ENCODE measurements at regions not wholly inside any gene's neighbourhood (a gene's known extent, or its start where the extent isn't known, plus 50 kb on each side); places are given as distances from the start of the nearest gene placed in this dataset.
"Not testable (repeated sequence)": the region's sequence is repeated elsewhere in the genome, so short reads cannot be mapped to it uniquely, and the experiment has no call there.

- intact Hi-C loops (cut with micrococcal nuclease), result no loop called here
- no peaks in the 10 kb centered on the region for H4K20me1 ChIP-seq (ENCODE audit: insufficient read depth)
- no peak overlapping the region for H2AFZ ChIP-seq (ENCODE audit: low read depth, low read length, poor library complexity, severe bottlenecking)
- H3K9ac ChIP-seq (ENCODE audit: low read length), result no peak overlapping the region
- no peak overlapping the region for H3K4me2 ChIP-seq (ENCODE audit: low read length)
- ChIA-PET POLR2A (no interaction called here), CTCF (no interaction called here), RAD21 (ENCODE audit: low non-redundant PET in 1 of 2, low total read pairs in 2 of 2, uncharacterized antibody in 2 of 2, unreplicated experiment in 2 of 2) (no interaction called here)
- no peak overlapping the region for H3K27ac ChIP-seq (ENCODE audit: low read depth, low read length)
- ATAC-seq (no peak), DNase-seq (ENCODE audit: low read depth, low spot score) (no peak)
- no peaks in the 10 kb centered on the region for H3K9me2 ChIP-seq (ENCODE audit: insufficient read depth)
- no peaks in the 10 kb centered on the region for H3K79me2 ChIP-seq (ENCODE audit: insufficient read depth, low read length)
- H3K4me1 ChIP-seq (ENCODE audit: control insufficient read depth in 1 of 2, insufficient read depth in 2 of 2, low read length in 2 of 2), result no peaks in the 10 kb centered on the region
- no peaks in the 10 kb centered on the region for H3K27me3 ChIP-seq (ENCODE audit: insufficient read depth, low read length)
- TF ChIP-seq JUND (IDR thresholded peaks at IDR 0.05) (no peak), CBX3 (IDR thresholded peaks at IDR 0.05; ENCODE audit: low read depth) (no peak), EZH2phosphoT487 (IDR thresholded peaks at IDR 0.05; ENCODE audit: borderline replicate concordance) (no peak), SRF (IDR thresholded peaks at IDR 0.05; ENCODE audit: low read depth) (no peak), FOSL1 (IDR thresholded peaks at IDR 0.05; ENCODE audit: low read depth) (no peak), POLR2A (IDR thresholded peaks at IDR 0.05; ENCODE audit: borderline replicate concordance, extremely low read depth, insufficient read depth, insufficient read length) (no peak), TCF7L2 (IDR thresholded peaks at IDR 0.05; ENCODE audit: borderline replicate concordance, extremely low read depth, insufficient read depth, insufficient read length) (no peak), RAD21 (IDR thresholded peaks at IDR 0.05; ENCODE audit: low read depth) (no peak), ZBTB33 (IDR thresholded peaks at IDR 0.05; ENCODE audit: extremely low read depth, insufficient replicate concordance, low read length) (no peak), ZFX (IDR thresholded peaks at IDR 0.05) (no peak)
- H3K9me3 ChIP-seq (ENCODE audit: control insufficient read depth in 1 of 2, insufficient read depth in 1 of 2, low read depth in 1 of 2, low read length in 2 of 2), result peaks cover 11 to 26% of the 10 kb centered on the region in 2 experiments; a peak in 3 of 4 replicates
- no peak overlapping the region for H3K4me3 ChIP-seq (replicated peaks in 1 of 2; ENCODE audit: low read depth in 1 of 2, low read length in 2 of 2)
- H3K36me3 ChIP-seq (ENCODE audit: control insufficient read depth in 1 of 2, insufficient read depth in 2 of 2, low read length in 2 of 2), result no peaks in the 10 kb centered on the region
- BruUV-seq (replicated peaks), result no TSS peak
These were observed 993.5 kb upstream of the DDX18 start for GRCh38 chr2:116820986-116821385.

GRCh38 chr2:116829543-116829942 lies 984.9 kb upstream of the DDX18 start:
- H3K4me3 ChIP-seq (replicated peaks in 1 of 2; ENCODE audit: low read depth in 1 of 2, low read length in 2 of 2); DNase-seq (ENCODE audit: low read depth, low spot score); H3K4me2 ChIP-seq (ENCODE audit: low read length); CTCF ChIA-PET; H3K9ac ChIP-seq (ENCODE audit: low read length); H4K20me1 ChIP-seq (ENCODE audit: insufficient read depth); H3K9me2 ChIP-seq (ENCODE audit: insufficient read depth); H3K27ac ChIP-seq (ENCODE audit: low read depth, low read length); RAD21 ChIA-PET (ENCODE audit: low non-redundant PET in 1 of 2, low total read pairs in 2 of 2, uncharacterized antibody in 2 of 2, unreplicated experiment in 2 of 2); POLR2A ChIA-PET; intact Hi-C loops (cut with micrococcal nuclease); H3K4me1 ChIP-seq (ENCODE audit: control insufficient read depth in 1 of 2, insufficient read depth in 2 of 2, low read length in 2 of 2); BruUV-seq (replicated peaks); H3K79me2 ChIP-seq (ENCODE audit: insufficient read depth, low read length); H2AFZ ChIP-seq (ENCODE audit: low read depth, low read length, poor library complexity, severe bottlenecking); H3K27me3 ChIP-seq (ENCODE audit: insufficient read depth, low read length); ATAC-seq; H3K36me3 ChIP-seq (ENCODE audit: control insufficient read depth in 1 of 2, insufficient read depth in 2 of 2, low read length in 2 of 2): not testable (repeated sequence)
- H3K9me3 ChIP-seq (ENCODE audit: control insufficient read depth in 1 of 2, insufficient read depth in 1 of 2, low read depth in 1 of 2, low read length in 2 of 2), result peaks cover 9 to 10% of the 10 kb centered on the region in 2 experiments; a peak in 2 of 4 replicates
